ENCODE measurements at regions not wholly inside any gene's neighbourhood (a gene's known extent, or its start where the extent isn't known, plus 50 kb on each side); places are given as distances from the start of the nearest gene placed in this dataset.

- Histone ChIP-seq H3K27ac (ENCODE audit: low read depth, low read length) (no peak overlapping the region), H3K9me3 (ENCODE audit: control insufficient read depth, insufficient read depth, low read length) (no peaks in the 10 kb centered on the region), H3K4me3 (ENCODE audit: low read depth, low read length) (no peak overlapping the region), H3K36me3 (ENCODE audit: control insufficient read depth, insufficient read depth, low read length) (no peaks in the 10 kb centered on the region), H3K27me3 (ENCODE audit: control insufficient read depth, insufficient read depth, low read length) (no peaks in the 10 kb centered on the region), H3K4me1 (ENCODE audit: control insufficient read depth, insufficient read depth, low read length) (no peaks in the 10 kb centered on the region)
- peak in 2 of 6 donors; percentile 32 to 71 for DNase-seq (ENCODE audit: low read depth in 4 of 6, low spot score in 6 of 6)
These were observed 425.8 kb upstream of the FOXG1 start for GRCh38 chr14:28340816-28341215.

GRCh38 chr14:28344381-28344780 lies 422.2 kb upstream of the FOXG1 start:
- no peaks in the 10 kb centered on the region for H3K4me1 ChIP-seq (ENCODE audit: control insufficient read depth, insufficient read depth, low read length)
- no peak overlapping the region for H3K27ac ChIP-seq (ENCODE audit: low read depth, low read length)
- H3K27me3 ChIP-seq (ENCODE audit: control insufficient read depth, insufficient read depth, low read length), result no peaks in the 10 kb centered on the region
- DNase-seq (ENCODE audit: low read depth in 4 of 6, low spot score in 6 of 6), result no peak
- H3K4me3 ChIP-seq (ENCODE audit: low read depth, low read length), result no peak overlapping the region
- H3K9me3 ChIP-seq (ENCODE audit: control insufficient read depth, insufficient read depth, low read length), result no peaks in the 10 kb centered on the region
- H3K36me3 ChIP-seq (ENCODE audit: control insufficient read depth, insufficient read depth, low read length), result no peaks in the 10 kb centered on the region

- no peaks in the 10 kb centered on the region for H3K36me3 ChIP-seq (ENCODE audit: control insufficient read depth, insufficient read depth, low read length)
- H3K27me3 ChIP-seq (ENCODE audit: control insufficient read depth, insufficient read depth, low read length), result no peaks in the 10 kb centered on the region
- WGBS (ENCODE audit: insufficient coverage), result 100% methylated on average over 1 of the region's 5 CpGs
- H3K27ac ChIP-seq (ENCODE audit: low read depth, low read length), result no peak overlapping the region
- H3K4me1 ChIP-seq (ENCODE audit: control insufficient read depth, insufficient read depth, low read length), result no peaks in the 10 kb centered on the region
- no peak overlapping the region for H3K4me3 ChIP-seq (ENCODE audit: low read depth, low read length)
- no peaks in the 10 kb centered on the region for H3K9me3 ChIP-seq (ENCODE audit: control insufficient read depth, insufficient read depth, low read length)
- DNase-seq (ENCODE audit: low read depth in 4 of 6, low spot score in 6 of 6), result no peak
These were observed 417.8 kb upstream of the FOXG1 start for GRCh38 chr14:28348797-28349196.

- Histone ChIP-seq H3K9me3 (ENCODE audit: control insufficient read depth, insufficient read depth, low read length) (peaks cover 5% of the 10 kb centered on the region), H3K36me3 (ENCODE audit: control insufficient read depth, insufficient read depth, low read length) (no peaks in the 10 kb centered on the region), H3K27me3 (ENCODE audit: control insufficient read depth, insufficient read depth, low read length) (no peaks in the 10 kb centered on the region), H3K27ac (ENCODE audit: low read depth, low read length) (no peak overlapping the region), H3K4me1 (ENCODE audit: control insufficient read depth, insufficient read depth, low read length) (no peaks in the 10 kb centered on the region), H3K4me3 (ENCODE audit: low read depth, low read length) (no peak overlapping the region)
- WGBS (ENCODE audit: insufficient coverage), result 60% methylated on average over 1 of the region's 1 CpG
- DNase-seq (ENCODE audit: low read depth in 4 of 6, low spot score in 6 of 6), result no peak
These were observed 409.8 kb upstream of the FOXG1 start for GRCh38 chr14:28356819-28357218.

- H3K9me3 ChIP-seq (ENCODE audit: control insufficient read depth, insufficient read depth, low read length), result peaks cover 8% of the 10 kb centered on the region
- no CpG with 5 or more reads among the region's 1 CpG for WGBS (ENCODE audit: insufficient coverage)
- no peaks in the 10 kb centered on the region for H3K36me3 ChIP-seq (ENCODE audit: control insufficient read depth, insufficient read depth, low read length)
- H3K27me3 ChIP-seq (ENCODE audit: control insufficient read depth, insufficient read depth, low read length), result no peaks in the 10 kb centered on the region
- H3K27ac ChIP-seq (ENCODE audit: low read depth, low read length), result no peak overlapping the region
- no peak for DNase-seq (ENCODE audit: low read depth in 4 of 6, low spot score in 6 of 6)
- H3K4me3 ChIP-seq (ENCODE audit: low read depth, low read length), result no peak overlapping the region
- H3K4me1 ChIP-seq (ENCODE audit: control insufficient read depth, insufficient read depth, low read length), result no peaks in the 10 kb centered on the region
These were observed 405.1 kb upstream of the FOXG1 start for GRCh38 chr14:28361486-28361885.

GRCh38 chr14:28365510-28365909 lies 401.1 kb upstream of the FOXG1 start:
- Histone ChIP-seq H3K27ac (ENCODE audit: low read depth, low read length) (no peak overlapping the region), H3K4me3 (ENCODE audit: low read depth, low read length) (no peak overlapping the region), H3K4me1 (ENCODE audit: control insufficient read depth, insufficient read depth, low read length) (no peaks in the 10 kb centered on the region), H3K27me3 (ENCODE audit: control insufficient read depth, insufficient read depth, low read length) (no peaks in the 10 kb centered on the region), H3K36me3 (ENCODE audit: control insufficient read depth, insufficient read depth, low read length) (no peaks in the 10 kb centered on the region), H3K9me3 (ENCODE audit: control insufficient read depth, insufficient read depth, low read length) (peaks cover 8% of the 10 kb centered on the region)
- WGBS (ENCODE audit: insufficient coverage), result 73% methylated on average over 3 of the region's 5 CpGs
- no peak for DNase-seq (ENCODE audit: low read depth in 4 of 6, low spot score in 6 of 6)

- DNase-seq (ENCODE audit: low read depth in 4 of 6, low spot score in 6 of 6), result no peak
- H3K36me3 ChIP-seq (ENCODE audit: control insufficient read depth, insufficient read depth, low read length), result no peaks in the 10 kb centered on the region
- no peak overlapping the region for H3K4me3 ChIP-seq (ENCODE audit: low read depth, low read length)
- H3K9me3 ChIP-seq (ENCODE audit: control insufficient read depth, insufficient read depth, low read length), result no peaks in the 10 kb centered on the region
- WGBS (ENCODE audit: insufficient coverage), result no CpG with 5 or more reads among the region's 3 CpGs
- H3K4me1 ChIP-seq (ENCODE audit: control insufficient read depth, insufficient read depth, low read length), result no peaks in the 10 kb centered on the region
- H3K27me3 ChIP-seq (ENCODE audit: control insufficient read depth, insufficient read depth, low read length), result no peaks in the 10 kb centered on the region
- H3K27ac ChIP-seq (ENCODE audit: low read depth, low read length), result no peak overlapping the region
These were observed 392.9 kb upstream of the FOXG1 start for GRCh38 chr14:28373721-28374120.

- H3K9me3 ChIP-seq (ENCODE audit: control insufficient read depth, insufficient read depth, low read length), result no peaks in the 10 kb centered on the region
- DNase-seq (ENCODE audit: low read depth in 4 of 6, low spot score in 6 of 6), result peak in 1 of 6 donors; percentile 16
- H3K27me3 ChIP-seq (ENCODE audit: control insufficient read depth, insufficient read depth, low read length), result no peaks in the 10 kb centered on the region
- no peak overlapping the region for H3K27ac ChIP-seq (ENCODE audit: low read depth, low read length)
- H3K36me3 ChIP-seq (ENCODE audit: control insufficient read depth, insufficient read depth, low read length), result no peaks in the 10 kb centered on the region
- no peak overlapping the region for H3K4me3 ChIP-seq (ENCODE audit: low read depth, low read length)
- no peaks in the 10 kb centered on the region for H3K4me1 ChIP-seq (ENCODE audit: control insufficient read depth, insufficient read depth, low read length)
These were observed 391.3 kb upstream of the FOXG1 start for GRCh38 chr14:28375295-28375694.

- Histone ChIP-seq H3K36me3 (ENCODE audit: control insufficient read depth, insufficient read depth, low read length) (no peaks in the 10 kb centered on the region), H3K27ac (ENCODE audit: low read depth, low read length) (no peak overlapping the region), H3K4me1 (ENCODE audit: control insufficient read depth, insufficient read depth, low read length) (no peaks in the 10 kb centered on the region), H3K9me3 (ENCODE audit: control insufficient read depth, insufficient read depth, low read length) (no peaks in the 10 kb centered on the region), H3K27me3 (ENCODE audit: control insufficient read depth, insufficient read depth, low read length) (no peaks in the 10 kb centered on the region), H3K4me3 (ENCODE audit: low read depth, low read length) (no peak overlapping the region)
- DNase-seq (ENCODE audit: low read depth in 4 of 6, low spot score in 6 of 6), result no peak
- WGBS (ENCODE audit: insufficient coverage), result no CpG with 5 or more reads among the region's 2 CpGs
These were observed 384.9 kb upstream of the FOXG1 start for GRCh38 chr14:28381656-28382055.

- no peak overlapping the region for H3K27ac ChIP-seq (ENCODE audit: low read depth, low read length)
- DNase-seq (ENCODE audit: low read depth in 4 of 6, low spot score in 6 of 6), result no peak
- no peaks in the 10 kb centered on the region for H3K4me1 ChIP-seq (ENCODE audit: control insufficient read depth, insufficient read depth, low read length)
- H3K36me3 ChIP-seq (ENCODE audit: control insufficient read depth, insufficient read depth, low read length), result no peaks in the 10 kb centered on the region
- no peaks in the 10 kb centered on the region for H3K27me3 ChIP-seq (ENCODE audit: control insufficient read depth, insufficient read depth, low read length)
- no peaks in the 10 kb centered on the region for H3K9me3 ChIP-seq (ENCODE audit: control insufficient read depth, insufficient read depth, low read length)
- H3K4me3 ChIP-seq (ENCODE audit: low read depth, low read length), result no peak overlapping the region
- no CpG with 5 or more reads among the region's 7 CpGs for WGBS (ENCODE audit: insufficient coverage)
These were observed 384.0 kb upstream of the FOXG1 start for GRCh38 chr14:28382444-28383190.

All from spinal cord (tissue), 9 donors.